GOT3 (cell line): ENCODE measurements at regions not wholly inside any gene's neighbourhood (a gene's known extent, or its start where the extent isn't known, plus 50 kb on each side); places are given as distances from the start of the nearest gene placed in this dataset.

Experiments used
- DNase-seq: peaks from one replicate; lab custom pipeline; 2025; ENCODE audit warnings: mixed read lengths; lab: John Stamatoyannopoulos, UW

- DNase-seq: no peak
These were observed 136.6 kb downstream of the ANKRD60 start for GRCh38 chr20:58091810-58092209.

GRCh38 chr20:58090161-58090560 is 138.3 kb downstream of the ANKRD60 start:
- DNase-seq: no peak

- no peak for DNase-seq
These were observed 139.8 kb downstream of the ANKRD60 start for GRCh38 chr20:58088625-58089024.

DNA sequence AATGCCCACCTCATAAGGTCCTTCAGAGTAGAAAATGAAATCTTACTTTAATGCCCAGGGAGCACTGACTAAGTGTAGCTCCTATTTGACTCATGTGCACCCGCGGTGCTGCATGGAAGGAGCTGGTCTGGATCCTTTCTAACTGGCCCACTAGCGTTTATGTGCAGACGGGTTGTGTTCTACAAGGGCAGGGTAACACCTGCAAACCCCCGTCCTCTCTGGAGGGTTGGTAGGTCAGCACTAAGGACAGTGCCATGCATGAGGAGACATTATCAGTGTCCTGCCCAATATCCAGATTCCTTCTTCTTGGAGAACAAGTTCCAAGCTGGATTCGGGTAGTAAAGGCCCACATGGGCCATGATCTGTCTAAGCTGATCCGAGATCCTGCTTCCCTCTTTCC is 140.3 kb downstream of the ANKRD60 start:
- DNase-seq: no peak

DNA sequence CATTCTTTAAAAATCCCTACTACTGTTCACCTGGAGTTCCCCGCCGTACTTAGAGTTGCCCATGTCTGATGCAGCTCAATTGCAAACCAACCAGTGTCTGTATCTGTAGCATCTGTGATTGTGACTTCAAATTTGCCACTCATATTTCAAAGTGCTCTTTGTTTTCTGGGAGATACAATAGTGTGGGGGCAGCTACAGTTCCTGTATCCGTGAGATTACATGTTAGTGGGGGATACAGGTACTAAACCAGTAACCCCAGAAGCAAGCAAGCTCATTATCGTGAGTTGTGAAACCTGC is 140.9 kb downstream of the ANKRD60 start:
- no peak for DNase-seq

DNA sequence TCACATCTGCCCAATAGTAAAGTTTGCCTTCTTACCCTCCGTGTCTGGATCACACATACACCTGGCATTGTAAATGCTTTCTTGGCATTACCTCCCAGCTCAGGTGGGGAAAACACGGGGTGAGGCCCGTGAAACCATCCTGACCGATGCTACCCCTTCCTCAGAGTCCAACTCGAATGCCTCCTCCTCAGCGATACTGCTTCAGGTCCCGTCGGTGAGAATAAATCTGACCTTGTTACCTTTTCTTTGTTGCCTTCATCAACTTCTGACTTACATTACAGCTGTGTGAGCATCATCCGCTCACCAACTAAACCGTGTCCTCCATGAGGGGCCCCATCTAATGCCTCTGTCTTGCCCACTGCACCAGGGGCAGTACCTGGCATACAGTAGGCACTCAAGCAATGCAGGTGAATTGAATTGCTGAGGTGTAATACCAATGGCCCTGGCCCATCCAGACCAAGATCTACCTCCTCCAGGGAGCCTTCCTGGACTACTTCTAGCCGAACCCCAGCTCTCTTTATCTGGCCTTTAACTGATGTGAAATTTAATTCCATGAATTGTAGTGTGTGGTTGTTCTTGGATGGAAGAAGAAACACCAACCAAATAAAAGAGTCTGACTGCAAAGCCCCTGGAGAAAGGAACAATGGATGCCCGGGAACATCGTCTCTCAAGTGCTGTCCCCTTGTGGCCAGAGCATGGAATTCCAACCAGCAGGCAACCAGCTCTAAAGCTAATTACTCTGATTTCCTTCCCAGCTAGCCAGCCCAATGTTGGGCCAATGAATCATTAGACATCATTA is 141.5 kb downstream of the ANKRD60 start:
- no peak for DNase-seq

DNA sequence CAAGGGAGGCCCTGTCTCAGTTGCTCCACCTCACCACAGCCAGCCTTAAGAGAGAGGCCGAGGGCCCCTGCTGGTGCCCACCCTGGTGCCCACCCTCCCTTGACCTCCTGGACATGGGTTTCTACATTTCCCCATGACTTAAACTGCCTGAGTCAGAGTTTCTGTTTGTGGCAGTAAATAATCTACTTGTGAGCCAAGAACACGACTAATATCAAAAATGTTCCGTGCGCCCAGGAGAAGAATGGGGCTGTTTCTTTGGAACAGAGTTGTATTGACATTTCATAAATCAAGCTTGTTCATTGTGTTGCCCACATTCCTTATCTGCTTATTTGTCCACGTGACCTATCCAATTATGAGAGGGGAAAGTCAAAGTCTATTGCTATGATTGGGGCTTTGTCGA is 143.5 kb downstream of the ANKRD60 start:
- no peak for DNase-seq

DNA sequence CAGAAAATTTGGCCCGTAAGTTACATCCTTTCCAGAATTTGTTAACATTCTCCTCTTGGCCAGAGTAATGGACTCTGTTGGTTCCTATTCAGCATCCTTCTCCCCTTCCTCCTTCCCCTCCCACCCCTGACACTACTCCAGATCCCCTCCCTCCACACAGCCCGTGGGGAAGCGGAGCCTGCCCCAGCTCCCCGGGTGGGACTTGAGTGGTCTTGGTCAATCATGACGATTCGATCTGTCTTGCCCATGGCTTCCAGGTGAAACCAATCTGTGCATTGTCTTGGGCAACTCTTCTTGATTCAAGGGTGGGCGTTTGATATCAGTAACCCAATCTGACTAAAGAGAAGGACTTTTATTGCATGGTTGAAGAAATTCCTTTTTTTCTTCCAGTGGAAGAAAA is 143.9 kb downstream of the ANKRD60 start:
- DNase-seq: no peak

GRCh38 chr20:58081846-58082245 is 146.6 kb downstream of the ANKRD60 start:
- no peak for DNase-seq

DNA sequence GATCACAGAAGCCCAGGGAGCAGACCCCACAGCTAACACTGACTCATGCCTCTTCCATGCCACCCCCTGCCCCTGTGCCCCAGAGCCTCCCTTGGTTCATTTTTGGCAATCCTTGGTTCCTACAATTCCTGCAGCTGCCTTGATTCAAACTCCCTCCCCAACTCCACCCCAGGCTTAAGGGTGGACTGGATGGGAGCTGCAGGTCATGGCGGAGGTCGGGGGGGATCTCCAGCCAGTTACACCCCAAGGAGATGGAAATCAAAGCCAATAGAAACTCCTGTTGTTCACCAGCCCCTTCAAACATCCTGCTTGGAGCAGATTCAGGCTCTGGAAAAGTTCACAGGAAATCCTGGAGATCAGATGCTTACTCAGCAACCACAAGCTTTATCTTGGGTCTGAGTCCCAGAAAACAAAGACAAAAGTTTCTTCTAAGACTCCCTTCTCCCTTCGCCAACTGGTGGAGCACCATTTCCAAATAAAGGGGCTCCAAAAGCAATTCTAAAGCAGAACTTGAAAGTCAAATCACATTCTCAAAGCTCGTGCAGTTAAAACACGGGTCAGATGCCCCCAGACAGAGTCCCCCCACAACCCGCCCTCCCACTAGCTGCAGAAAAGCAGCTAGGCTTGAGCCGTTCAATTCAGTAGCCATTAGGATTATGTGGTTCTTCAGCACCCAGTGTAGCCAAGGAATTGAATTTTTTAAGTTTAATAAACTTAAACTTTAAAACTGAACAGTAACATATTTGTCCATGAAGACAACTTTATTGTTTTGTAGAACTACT is 149.5 kb downstream of the ANKRD60 start:
- DNase-seq: no peak

DNA sequence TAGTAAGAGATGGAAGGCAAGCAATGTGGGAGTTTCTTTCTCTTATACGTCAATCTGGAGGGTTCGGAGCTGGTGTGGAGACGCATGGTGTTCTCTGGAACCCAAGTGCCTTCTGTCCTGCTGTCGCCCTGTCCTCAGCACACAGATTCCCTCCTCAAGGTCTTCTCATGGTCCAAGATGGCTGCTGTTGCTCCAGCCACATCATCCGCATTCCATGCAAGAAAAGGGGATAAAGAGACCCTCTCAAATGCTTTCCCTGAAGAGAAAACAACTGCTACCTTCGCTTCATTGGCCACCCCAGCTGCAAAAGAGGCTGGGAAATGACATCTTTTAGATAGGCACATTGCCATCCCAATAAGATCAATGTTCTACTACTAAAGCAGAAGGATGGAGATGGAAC is 151.2 kb downstream of the ANKRD60 start:
- DNase-seq: no peak

GRCh38 chr20:58076405-58076804 is 152.0 kb downstream of the ANKRD60 start:
- DNase-seq: no peak

GRCh38 chr20:58075586-58076345 is 152.7 kb downstream of the ANKRD60 start:
- DNase-seq: no peak

DNA sequence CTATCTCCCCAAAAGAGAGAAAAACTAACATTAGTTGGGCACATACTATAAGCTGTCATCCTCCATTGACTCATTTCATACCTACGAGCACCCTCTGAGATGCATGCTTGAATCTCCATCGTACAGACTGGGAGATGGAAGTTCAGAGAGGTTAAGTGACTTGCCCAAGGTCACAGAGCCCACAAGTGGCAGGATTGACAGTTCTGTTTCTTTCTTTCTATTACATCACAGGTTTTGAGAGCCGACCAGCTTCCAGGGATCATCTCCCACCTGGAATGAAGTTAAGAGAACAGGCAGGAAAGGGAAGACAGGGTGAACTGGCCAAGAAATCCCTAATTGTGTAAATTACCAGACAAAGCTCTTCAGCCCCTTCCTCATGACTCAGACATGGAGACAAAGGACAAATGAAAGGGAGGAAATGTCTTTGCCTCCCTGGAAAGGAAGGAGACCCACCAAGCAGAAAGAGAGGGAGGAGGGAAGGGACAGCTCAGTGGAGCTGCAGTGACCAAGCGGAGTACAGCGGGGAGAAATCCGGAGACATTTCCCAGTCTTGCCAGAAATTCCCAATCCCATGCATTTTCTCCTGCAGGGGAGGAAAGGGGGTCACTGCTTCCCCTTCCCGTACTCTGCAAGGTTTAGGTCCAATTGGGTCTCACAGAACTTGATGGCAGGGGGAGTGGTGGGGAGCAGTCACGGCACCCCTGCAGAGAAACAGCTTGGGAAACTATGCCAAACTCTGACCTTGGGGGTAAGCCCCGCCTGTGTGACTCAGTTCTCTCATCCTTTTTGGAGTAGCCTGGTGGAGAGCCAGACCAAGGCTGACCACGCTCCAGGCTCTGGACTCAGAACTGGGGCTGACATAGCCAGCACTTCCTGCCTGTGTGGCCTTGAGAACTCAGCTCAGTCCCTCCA is 154.3 kb downstream of the ANKRD60 start:
- DNase-seq: no peak

GRCh38 chr20:58072695-58073671 is 155.5 kb downstream of the ANKRD60 start:
- DNase-seq: no peak

- no peak for DNase-seq
These were observed 156.5 kb downstream of the ANKRD60 start for GRCh38 chr20:58071991-58072390.

- DNase-seq: no peak
These were observed 157.2 kb downstream of the ANKRD60 start for GRCh38 chr20:58071298-58071697.

DNA sequence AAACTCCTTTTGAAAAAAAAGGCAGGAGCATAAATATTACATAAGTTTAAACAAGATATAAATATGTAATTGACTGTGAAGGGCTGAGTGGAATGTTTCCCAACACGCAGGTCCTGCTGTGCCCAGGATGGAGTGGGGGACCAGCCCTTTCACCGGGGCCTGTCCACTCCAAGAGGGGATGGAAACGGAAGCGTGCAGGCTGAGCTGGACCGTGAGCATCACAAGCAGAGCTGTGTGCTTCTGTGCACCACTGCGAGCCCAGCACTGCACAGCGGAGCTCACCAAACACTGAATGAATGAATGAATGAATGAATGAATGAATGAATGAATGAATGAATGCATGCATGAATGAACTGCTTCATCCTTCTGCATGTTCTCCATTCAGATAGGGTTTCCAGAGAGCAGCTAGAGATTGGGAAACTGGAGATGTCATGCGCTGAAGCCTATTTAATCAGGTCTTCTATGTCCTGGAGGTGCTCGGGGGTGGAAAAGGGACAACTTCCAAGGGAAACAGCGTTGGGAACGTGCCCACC is 157.7 kb downstream of the ANKRD60 start:
- DNase-seq: no peak

DNA sequence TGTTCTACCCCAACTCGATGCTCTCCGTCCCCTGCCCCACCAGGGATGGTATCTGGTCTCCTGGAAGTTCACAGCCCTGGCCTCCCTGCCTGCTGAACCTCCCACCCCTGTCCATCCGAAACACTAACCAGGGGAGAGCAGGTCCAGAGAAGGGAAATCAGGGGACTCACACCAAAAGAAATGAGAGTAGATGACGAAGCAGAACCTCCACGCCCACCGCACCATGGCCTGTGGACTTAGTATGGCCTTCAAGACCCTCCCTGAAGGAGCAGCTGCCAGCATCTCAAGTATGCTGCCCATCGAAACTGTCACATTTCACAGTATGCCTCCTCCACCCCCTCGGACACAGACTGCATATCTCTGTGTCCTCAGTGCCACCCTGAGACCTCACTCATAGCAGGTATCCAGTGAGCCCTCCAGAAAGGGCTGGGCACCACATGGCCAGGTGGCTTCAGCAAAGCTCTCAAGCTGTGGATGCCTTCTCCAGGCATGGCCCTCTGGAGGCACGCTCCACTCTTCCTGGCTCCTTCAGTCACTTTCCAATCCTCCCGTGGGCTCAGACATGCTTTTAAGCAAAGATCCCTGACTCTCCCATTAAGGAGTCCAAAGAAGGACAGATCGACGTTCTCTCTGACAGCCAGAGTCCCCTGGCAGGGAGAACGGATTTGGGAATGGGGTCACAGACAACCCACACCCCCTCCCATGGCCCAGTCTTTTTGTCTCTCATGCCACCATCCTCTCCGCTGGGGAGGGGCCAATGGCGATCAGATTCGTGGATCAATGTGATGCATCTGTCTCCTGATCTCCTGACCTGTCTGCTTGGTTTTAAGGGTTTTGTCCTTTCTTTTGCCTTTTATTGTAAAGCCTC is 158.4 kb downstream of the ANKRD60 start:
- DNase-seq: no peak
